Central memory CD8-positive, alpha-beta T cell (primary cell): ENCODE measurements at regions not wholly inside any gene's neighbourhood (a gene's known extent, or its start where the extent isn't known, plus 50 kb on each side); places are given as distances from the start of the nearest gene placed in this dataset.
"Not testable (repeated sequence)": the region's sequence is repeated elsewhere in the genome, so short reads cannot be mapped to it uniquely, and the experiment has no call there.

Source experiments
- ATAC-seq: fragments of 150-1000 bp; cut with Tn5 transposase; replicated peaks from 2 replicates; pipeline ENCODE4 v1.10.0; 2022; ENCODE audit warnings: mild to moderate bottlenecking, moderate FRiP score, moderate number of reproducible peaks; ENCODE audit not compliant: poor library complexity, severe bottlenecking; ENCODE audit errors: extremely low read depth
- DNase-seq, 2 donors: peaks; one replicate each; pipeline ENCODE4 v3.0.0; 2021; ENCODE audit warnings: low spot score in 2 of 2
- H3K27ac Mint-ChIP-seq: one replicate; pipeline ENCODE4 v1.8.0; 2022; ENCODE audit warnings: low read depth, mild to moderate bottlenecking, moderate library complexity, mixed read lengths
- H3K27me3 Mint-ChIP-seq: one replicate; pipeline ENCODE4 v1.8.0; 2022; ENCODE audit warnings: mixed read lengths
- H3K36me3 Mint-ChIP-seq: one replicate; pipeline ENCODE4 v1.8.0; 2022; ENCODE audit warnings: mild to moderate bottlenecking, moderate library complexity, mixed read lengths; ENCODE audit not compliant: insufficient read depth
- H3K4me1 Mint-ChIP-seq: one replicate; pipeline ENCODE4 v1.8.0; 2022; ENCODE audit warnings: mixed read lengths
- H3K4me3 Mint-ChIP-seq: one replicate; pipeline ENCODE4 v1.8.0; 2022; ENCODE audit warnings: mild to moderate bottlenecking, moderate library complexity, mixed read lengths
- H3K9me3 Mint-ChIP-seq: one replicate; pipeline ENCODE4 v1.8.0; 2022; ENCODE audit warnings: mixed read lengths

DNA sequence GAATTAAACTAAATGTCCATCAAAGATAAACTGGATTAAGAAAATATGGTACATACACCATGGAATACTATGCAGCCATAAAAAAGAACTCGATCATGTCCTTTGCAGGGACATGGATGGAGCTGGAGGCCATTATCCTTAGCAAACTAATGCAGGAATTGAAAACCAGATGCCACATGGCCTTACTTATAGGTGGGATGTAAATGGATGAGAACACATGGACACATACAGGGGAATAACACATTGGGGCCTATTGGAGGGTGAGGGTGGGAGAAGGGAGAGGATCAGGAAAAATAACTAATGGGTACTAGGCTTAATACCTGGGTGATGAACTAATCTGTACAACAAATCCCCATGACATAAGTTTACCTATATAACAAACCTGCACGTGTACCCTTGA is 192.0 kb upstream of the TOX3 start:
- not testable (repeated sequence) for H3K36me3 Mint-ChIP-seq, DNase-seq, ATAC-seq, H3K27ac Mint-ChIP-seq, H3K27me3 Mint-ChIP-seq, H3K4me1 Mint-ChIP-seq, H3K4me3 Mint-ChIP-seq
- H3K9me3 Mint-ChIP-seq: peaks cover 15% of the 10 kb centered on the region

DNA sequence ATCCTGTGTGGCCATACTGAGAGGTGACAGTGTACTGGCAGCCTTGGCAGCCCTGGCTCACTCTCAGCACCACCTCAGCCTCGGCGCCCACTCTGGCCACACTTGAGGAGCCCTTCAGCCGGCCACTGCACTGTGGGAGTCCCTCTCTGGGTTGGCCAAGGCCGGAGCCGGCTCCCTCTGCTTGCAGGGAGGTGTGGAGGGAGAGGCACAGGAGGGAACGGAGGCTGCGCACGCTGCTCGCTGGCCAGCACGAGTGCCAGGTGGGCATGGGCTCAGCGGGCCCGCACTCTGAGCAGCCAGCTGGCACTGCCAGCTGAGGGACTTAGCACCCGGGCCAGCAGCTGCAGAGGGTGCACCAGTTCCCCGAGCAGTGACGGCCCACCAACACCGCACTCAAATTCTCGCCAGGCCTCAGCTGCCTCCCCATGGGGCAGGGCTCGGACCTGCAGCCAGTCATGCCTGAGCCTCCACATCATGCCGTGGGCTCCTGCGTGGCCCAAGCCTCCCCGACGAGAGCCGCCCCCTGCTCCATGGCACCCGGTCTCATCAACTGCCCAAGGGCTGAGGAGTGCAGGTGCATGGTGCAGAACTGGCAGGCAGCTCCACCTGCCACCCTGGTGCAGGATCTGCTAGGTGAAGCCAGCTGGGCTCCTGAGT is 184.4 kb upstream of the TOX3 start:
- ATAC-seq (no peak), DNase-seq (no peak)
- Mint-ChIP-seq H3K4me3 (no peak overlapping the region), H3K27me3 (no peaks in the 10 kb centered on the region), H3K36me3 (no peaks in the 10 kb centered on the region), H3K4me1 (no peaks in the 10 kb centered on the region), H3K27ac (no peak overlapping the region), H3K9me3 (no peaks in the 10 kb centered on the region)

DNA sequence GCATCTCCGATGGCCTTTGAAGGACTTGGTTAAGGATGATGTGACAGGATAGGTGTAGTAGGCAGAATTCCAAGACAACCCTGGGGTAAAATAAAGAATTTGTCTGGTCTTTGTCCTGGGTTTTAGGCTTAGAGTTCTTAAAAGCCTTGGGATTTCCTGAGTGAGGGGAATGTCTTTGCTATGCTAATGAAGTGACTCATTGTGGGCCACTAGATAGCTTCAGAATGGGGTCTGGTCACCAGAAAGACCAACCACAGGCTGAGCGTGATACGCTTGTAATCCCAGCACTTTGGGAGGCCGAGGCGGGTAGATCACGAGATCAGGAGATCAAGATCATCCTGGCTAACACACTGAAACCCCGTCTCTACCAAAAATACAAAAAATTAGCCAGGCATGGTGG is 182.8 kb upstream of the TOX3 start:
- no peaks in the 10 kb centered on the region for H3K27me3 Mint-ChIP-seq
- no peak for DNase-seq
- peaks cover 4% of the 10 kb centered on the region for H3K9me3 Mint-ChIP-seq
- no peak overlapping the region for H3K27ac Mint-ChIP-seq
- H3K4me1 Mint-ChIP-seq: no peaks in the 10 kb centered on the region
- H3K4me3 Mint-ChIP-seq: no peak overlapping the region
- H3K36me3 Mint-ChIP-seq: no peaks in the 10 kb centered on the region
- ATAC-seq: no peak

DNA sequence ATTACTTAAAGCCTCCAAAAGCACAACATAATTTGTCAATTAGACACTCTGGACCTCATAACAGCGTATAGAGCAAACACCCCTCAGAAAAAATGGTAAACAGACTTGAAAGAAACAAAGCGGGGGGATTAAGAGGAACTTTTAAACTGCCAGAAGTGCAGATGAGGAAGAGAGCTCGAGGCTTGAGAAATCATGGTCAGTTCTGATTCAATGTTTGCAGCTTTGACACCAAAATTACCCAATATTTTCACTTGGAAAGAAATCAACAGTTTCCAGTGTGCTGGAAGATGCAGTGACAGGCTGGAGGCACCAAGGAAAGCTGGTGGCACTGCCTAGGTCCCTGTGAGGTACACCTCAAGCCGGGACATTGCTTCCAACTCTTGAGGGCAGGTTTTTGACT is 180.9 kb upstream of the TOX3 start:
- Mint-ChIP-seq H3K27ac (no peak overlapping the region), H3K9me3 (peaks cover 5% of the 10 kb centered on the region), H3K4me3 (no peak overlapping the region), H3K36me3 (no peaks in the 10 kb centered on the region), H3K4me1 (no peaks in the 10 kb centered on the region), H3K27me3 (no peaks in the 10 kb centered on the region)
- no peak for DNase-seq
- ATAC-seq: no peak

DNA sequence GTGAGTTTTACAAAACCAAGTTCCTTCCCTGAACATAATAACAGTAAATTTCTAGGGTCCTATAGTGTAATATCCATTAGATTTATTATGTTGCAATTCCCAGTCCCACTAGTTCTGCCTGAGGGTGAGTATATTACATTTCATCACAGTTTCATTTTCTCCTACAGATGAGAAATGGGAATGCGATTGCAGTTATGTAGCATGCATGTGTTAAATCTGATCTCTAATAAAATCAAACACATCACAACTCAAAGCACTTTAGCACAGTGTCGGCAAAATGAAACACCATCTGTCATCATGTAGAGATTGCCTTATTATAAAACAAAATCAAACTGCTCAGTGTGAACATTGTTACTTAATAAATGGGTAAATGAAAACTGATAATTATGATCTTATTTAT is 180.5 kb upstream of the TOX3 start:
- Mint-ChIP-seq H3K36me3 (no peaks in the 10 kb centered on the region), H3K4me3 (no peak overlapping the region), H3K27ac (no peak overlapping the region), H3K27me3 (no peaks in the 10 kb centered on the region), H3K4me1 (no peaks in the 10 kb centered on the region), H3K9me3 (peaks cover 5% of the 10 kb centered on the region)
- ATAC-seq: no peak
- no peak for DNase-seq

DNA sequence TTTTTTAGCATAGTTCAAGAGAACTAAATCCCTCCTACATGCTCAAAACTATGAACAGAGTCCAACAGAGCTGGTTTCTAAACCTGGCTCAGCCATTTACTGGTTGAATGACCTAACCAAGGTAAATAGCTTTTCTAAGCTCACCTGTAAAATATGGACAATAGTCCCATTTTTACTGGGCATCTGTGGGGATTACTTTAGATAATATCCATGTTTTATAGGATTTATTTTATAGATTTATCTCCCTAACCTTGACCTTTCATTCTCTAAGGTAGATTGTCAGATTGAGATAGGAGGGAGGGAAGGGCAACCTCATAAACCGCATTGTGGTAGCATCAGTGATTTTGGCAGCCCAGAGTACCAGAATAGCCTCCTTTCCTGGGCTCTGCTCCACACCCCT is 178.5 kb upstream of the TOX3 start:
- Mint-ChIP-seq H3K4me1 (no peaks in the 10 kb centered on the region), H3K27ac (no peak overlapping the region), H3K36me3 (no peaks in the 10 kb centered on the region), H3K27me3 (no peaks in the 10 kb centered on the region), H3K4me3 (no peak overlapping the region), H3K9me3 (peaks cover 11% of the 10 kb centered on the region)
- DNase-seq (no peak), ATAC-seq (no peak)

DNA sequence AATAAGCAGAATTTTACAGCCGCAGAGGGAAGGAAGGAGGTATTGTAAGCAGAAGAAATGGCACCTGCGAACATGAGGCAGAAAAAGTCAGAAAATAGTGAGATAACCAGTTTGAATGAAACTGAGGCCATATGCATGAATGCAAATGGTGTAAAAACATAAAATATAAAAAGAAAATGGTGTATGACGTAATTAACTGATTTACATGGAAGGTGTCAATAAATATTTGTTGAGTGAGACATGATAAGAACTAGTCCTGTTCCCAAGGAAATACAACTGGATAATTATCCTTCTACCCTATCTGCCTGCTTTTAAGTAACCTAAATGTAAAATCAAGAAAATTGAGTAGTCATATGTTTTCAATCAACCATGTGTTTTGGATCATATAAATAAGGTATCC is 178.1 kb upstream of the TOX3 start:
- DNase-seq: no peak

DNA sequence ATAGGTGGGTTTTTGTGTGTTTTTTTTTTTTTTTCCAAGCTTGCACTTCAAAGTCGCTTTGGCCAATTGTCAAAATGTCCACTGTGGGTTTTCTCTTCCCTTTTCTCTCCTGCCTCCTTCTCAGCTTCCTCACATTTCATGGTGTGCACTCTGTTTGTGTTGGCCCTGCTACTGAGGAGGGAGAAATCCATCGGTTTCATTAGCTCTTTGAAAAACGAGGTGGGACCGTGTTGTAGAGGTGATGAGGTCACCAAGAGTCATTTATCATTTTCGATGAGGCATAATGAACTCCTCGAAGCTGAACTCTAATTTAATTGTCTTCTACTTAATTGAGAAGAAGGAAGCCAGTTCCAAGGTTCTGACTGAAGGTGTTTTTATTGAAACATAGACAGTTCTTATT is 174.4 kb upstream of the TOX3 start:
- H3K27me3 Mint-ChIP-seq: no peaks in the 10 kb centered on the region
- ATAC-seq (no peak), DNase-seq (no peak)
- no peaks in the 10 kb centered on the region for H3K36me3 Mint-ChIP-seq
- H3K4me1 Mint-ChIP-seq: no peaks in the 10 kb centered on the region
- no peak overlapping the region for H3K27ac Mint-ChIP-seq
- H3K9me3 Mint-ChIP-seq: peaks cover 16% of the 10 kb centered on the region
- no peak overlapping the region for H3K4me3 Mint-ChIP-seq

More for the DNA sequence above, 178.1 kb upstream of the TOX3 start:
- no peak for ATAC-seq
- no peaks in the 10 kb centered on the region for H3K4me1 Mint-ChIP-seq
- no peaks in the 10 kb centered on the region for H3K36me3 Mint-ChIP-seq
- H3K27me3 Mint-ChIP-seq: no peaks in the 10 kb centered on the region
- no peak overlapping the region for H3K27ac Mint-ChIP-seq
- peaks cover 11% of the 10 kb centered on the region for H3K9me3 Mint-ChIP-seq
- no peak overlapping the region for H3K4me3 Mint-ChIP-seq

DNA sequence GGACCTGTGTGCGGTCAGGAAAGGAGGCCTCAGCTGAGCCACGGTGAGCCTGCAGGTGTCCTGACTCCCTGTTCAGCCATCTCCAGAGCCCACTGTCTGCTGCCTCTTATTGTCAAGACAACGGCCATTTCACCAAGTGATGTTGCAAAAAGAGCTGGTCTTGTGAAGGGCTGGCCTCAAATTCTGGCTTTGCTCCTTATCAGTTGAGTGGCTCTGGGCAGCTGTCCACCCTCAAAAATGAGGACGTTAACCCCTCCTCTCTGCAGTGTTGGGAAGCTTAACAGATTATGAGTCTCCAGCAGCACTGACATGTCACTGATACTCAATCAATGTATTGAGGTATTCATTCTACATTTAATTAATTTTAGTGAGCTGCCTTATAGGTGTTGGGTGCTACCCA is 171.1 kb upstream of the TOX3 start:
- no peaks in the 10 kb centered on the region for H3K36me3 Mint-ChIP-seq
- H3K27me3 Mint-ChIP-seq: no peaks in the 10 kb centered on the region
- ATAC-seq: no peak

DNA sequence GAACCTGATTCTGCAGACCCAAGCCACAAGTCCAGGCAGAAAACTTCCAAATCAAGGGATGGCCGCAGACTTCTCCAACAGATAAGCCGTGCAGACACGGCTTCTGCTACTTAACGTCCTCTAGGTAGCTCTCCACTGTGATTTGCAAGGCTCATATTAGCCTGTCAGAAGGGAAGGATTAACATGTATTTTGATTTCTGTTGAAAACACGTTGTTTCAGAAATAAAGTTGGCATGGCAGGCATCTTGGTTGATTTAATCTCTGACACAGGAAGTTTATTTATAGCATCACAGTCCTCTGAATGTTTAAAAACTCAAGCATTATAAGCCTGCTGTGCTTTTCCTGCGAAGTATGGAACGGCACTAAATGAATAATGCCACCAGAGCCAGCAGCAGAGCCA is 166.8 kb upstream of the TOX3 start:
- Mint-ChIP-seq H3K4me3 (no peak overlapping the region), H3K9me3 (peaks cover 5% of the 10 kb centered on the region), H3K36me3 (no peaks in the 10 kb centered on the region), H3K4me1 (no peaks in the 10 kb centered on the region), H3K27me3 (no peaks in the 10 kb centered on the region), H3K27ac (no peak overlapping the region)
- ATAC-seq (no peak), DNase-seq (no peak)

More for the DNA sequence above, 171.1 kb upstream of the TOX3 start:
- DNase-seq: no peak
- Mint-ChIP-seq H3K27ac (no peak overlapping the region), H3K9me3 (peaks cover 11% of the 10 kb centered on the region), H3K4me1 (no peaks in the 10 kb centered on the region), H3K4me3 (no peak overlapping the region)

DNA sequence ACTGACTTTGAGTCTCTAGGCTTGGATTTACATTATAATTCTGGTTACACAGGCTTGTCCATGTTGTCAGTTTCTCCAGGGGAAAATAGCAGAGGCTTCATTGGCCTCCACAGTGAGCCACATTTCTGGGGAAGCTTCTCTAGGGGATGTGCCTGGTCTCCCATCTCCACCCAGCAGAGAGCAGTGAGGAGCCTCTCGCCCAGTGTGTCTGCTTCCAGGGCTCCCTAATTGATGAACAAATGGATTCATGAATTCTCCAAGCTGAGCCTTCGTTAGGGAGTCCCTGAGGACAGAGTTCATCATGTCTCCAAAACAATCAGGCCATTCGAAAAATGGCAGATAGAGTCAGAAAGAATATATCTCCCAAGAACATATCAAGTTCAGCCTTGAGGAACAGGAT is 162.4 kb upstream of the TOX3 start:
- Mint-ChIP-seq H3K9me3 (peaks cover 4% of the 10 kb centered on the region), H3K36me3 (no peaks in the 10 kb centered on the region), H3K27me3 (no peaks in the 10 kb centered on the region), H3K4me3 (no peak overlapping the region), H3K27ac (no peak overlapping the region), H3K4me1 (no peaks in the 10 kb centered on the region)
- ATAC-seq: no peak
- DNase-seq: no peak

DNA sequence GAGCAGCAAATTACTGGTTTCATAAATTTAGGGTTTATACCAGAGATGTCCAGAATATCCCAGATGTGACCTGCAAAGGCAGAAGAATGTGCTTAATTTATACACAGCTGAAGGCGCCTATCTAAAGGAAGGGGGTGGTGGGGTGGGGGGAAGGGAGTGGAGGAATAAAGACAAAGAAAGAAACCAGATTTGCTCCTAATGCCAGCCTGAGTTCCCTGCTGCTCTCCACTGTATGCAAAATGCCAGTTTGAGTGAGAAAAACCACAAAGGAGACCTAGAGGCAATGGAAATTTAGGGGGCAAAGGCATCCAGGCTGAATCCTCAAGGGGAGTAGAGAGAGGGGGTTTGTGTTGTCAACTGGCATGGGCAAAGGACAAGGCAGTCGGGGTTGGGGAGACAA is 161.5 kb upstream of the TOX3 start:
- Mint-ChIP-seq H3K4me1 (no peaks in the 10 kb centered on the region), H3K36me3 (no peaks in the 10 kb centered on the region), H3K27ac (no peak overlapping the region), H3K9me3 (peaks cover 4% of the 10 kb centered on the region), H3K4me3 (no peak overlapping the region), H3K27me3 (no peaks in the 10 kb centered on the region)
- no peak for ATAC-seq
- no peak for DNase-seq

DNA sequence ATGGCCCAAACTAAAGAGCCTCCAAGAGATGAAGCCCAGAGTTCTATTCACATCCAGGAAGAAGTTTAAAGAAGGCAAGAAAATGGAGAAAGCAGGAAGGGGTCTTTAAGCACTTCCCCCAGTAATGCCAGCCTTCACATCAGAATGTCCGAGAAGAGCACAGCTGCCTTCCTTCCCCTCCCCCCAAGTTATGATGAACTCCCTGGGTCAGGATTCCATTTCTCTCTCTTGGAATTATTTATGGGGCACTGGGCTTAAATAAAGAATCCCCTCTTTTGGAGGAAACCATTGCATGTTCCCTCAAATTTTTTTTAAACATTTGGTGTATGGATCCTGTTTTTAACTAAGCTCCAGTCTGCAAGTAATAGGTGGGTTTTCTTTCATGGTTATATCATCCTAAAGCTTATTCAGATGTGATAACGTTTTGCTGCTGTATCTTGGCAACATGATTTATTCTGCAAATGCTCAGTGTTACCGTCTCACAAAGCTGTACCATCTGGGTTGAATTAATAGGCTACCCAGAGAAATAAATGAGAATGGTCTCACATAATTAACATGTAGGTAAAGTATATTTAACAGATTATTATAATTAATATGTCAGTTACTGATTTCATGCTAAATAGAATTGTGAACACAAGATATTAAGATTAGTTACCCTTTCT is 160.9 kb upstream of the TOX3 start:
- no peak for DNase-seq
- H3K4me3 Mint-ChIP-seq: no peak overlapping the region
- peaks cover 4% of the 10 kb centered on the region for H3K9me3 Mint-ChIP-seq
- H3K36me3 Mint-ChIP-seq: no peaks in the 10 kb centered on the region
- no peaks in the 10 kb centered on the region for H3K4me1 Mint-ChIP-seq
- no peak overlapping the region for H3K27ac Mint-ChIP-seq
- no peaks in the 10 kb centered on the region for H3K27me3 Mint-ChIP-seq
- no peak for ATAC-seq
